ENCODE measurements at regions not wholly inside any gene's neighbourhood (a gene's known extent, or its start where the extent isn't known, plus 50 kb on each side); places are given as distances from the start of the nearest gene placed in this dataset.

DNA sequence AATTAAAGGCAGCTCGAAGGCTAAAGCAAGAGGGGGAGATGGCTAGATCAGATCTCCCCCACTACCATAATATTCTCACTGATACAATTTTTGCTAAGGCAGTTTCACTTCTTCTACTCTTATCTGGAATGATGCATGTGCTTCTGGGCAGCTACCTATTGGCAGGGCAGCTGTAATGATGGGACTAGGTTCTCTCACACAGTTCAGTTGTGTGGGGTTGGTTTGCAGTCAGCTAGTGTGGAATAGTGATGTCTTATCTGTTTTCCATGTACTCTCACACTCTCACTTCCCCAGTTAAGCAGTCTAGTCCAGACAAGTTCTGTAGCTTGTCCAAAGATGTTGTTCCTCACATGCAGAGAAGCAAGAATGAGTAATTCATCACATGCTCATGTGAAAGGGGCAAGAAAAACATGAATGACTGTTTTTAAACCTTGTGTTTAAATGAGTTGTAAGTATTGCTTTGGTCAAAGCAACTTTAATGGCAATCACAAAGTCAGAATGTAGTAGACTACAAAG, 836.1 kb downstream of the CBLN2 start:
- no peak for DNase-seq

DNA sequence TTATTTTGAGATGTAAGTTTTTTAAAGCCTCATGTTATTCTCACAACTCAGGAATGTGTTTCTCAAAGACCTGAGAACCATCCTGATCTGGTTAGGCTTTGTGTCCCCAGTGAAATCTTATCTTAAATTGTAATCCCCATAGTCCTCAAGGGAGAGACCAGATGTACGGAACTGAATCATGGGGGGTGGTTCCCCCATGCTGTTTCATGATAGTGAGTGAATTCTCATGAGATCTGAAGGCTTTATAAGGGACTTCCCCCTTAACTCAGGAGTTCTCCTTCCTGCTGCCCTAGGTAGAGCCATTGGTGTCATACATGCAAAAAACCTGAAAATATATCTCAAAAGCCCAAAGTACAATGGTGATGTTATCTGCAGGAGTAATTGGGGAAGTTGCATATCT, 836.7 kb downstream of the CBLN2 start:
- DNase-seq: no peak

DNA sequence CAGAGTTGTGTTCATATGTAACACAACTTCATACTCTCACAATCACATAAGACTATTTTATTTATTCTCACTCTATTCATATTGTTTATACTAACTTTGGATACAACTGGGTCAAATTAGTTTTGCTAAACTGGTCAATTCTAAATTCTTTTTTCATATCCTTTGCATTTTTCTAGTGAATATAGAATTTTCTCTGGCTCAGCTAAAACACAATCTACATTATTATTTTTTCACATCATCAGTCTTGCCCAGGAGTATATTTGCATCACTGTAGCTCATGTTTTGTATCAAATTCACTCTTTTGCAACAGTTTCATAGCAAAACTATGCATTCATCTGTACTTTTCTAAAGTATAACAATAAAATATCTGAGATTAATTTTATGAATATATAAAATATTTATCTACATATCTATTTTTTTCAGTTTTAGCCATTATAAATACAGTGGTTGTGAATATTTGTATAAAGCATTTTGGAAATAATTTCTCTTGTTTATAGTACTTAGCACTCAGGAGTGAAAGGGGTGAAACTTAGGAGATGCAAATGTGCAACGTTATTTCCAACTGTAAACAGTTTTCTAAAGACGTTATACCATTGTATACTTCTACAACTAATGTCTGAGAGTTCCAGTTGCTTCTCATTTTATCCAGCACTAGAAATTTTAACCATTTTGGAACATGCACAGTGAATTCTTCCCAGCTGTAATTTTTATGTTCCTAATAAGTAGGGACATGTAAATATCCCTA, 854.6 kb downstream of the CBLN2 start:
- no peak for DNase-seq

DNA sequence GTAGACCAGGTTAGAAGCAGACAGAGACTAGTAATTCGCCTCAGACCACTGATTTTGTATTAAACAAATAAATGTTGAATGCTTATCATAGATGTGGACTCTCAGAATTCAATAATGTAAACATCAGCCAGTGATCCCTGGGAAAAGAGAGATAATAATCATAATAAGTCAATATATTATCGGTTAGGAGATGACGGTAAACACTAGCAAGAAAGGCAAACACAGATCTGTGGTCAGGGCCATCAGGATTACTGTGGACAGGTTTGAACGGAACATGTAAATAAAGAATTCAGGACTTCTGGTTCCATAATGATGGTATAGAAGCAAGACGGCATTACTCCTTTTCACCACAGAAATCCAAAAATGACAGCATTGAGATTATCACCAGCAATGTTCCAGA, 861.6 kb downstream of the CBLN2 start:
- no peak for DNase-seq

DNA sequence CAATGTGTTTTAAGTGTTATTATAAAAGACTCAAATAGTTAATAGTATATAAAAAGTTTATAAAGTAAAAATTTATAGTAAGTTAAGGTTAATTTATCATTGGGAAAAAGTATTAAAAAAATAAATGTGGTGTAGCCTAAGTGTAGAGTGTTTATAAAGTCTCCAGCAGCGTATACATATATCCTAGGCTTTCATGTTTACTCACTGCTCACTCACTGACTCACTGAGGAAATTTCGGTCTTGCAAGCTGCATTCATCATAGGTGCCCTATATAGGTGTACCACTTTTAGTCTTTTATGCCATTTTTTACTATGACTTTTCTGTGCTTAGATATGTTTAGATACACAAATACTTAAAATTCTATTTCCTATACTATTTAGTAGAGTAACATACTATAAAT, 866.0 kb downstream of the CBLN2 start:
- no peak for DNase-seq

DNA sequence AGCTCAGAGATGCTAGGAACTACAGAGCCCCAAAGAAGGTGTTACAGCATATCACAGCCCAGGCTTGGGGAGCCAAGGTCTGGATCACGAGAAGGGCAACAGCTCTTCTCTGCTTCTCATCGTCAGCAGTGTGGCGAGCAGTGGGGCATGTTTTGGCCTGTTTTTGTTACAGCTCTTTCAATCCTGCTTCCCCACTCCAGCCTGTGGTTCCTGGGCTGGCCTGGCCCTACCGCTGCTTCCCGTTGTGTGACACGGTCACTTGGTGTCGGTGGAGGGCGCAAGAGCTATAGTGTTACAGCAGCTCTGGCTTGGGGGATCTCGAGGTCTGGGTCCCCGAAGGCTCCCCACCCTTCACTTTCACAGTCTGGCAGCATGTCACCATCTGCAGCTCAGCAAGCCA, 870.2 kb downstream of the CBLN2 start:
- no peak for DNase-seq

DNA sequence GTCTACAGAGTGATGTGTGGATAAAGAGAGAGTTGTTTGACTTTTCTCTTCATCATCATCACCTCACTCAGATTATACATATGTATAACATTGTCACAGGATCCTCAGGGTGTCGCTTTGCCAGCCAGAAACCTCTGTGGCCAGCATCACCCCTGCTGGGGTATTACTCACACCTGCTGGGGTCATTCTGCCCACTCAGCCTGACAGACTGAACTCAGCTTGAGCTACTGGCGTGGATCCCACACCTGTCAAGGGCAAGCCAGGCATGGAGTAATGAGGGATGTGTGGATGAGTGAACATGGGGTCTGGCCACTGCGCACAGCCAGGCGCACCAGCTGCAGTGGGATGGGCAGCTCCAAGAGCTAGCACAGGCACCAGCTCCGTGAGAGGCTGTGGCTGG, 870.6 kb downstream of the CBLN2 start:
- no peak for DNase-seq

DNA sequence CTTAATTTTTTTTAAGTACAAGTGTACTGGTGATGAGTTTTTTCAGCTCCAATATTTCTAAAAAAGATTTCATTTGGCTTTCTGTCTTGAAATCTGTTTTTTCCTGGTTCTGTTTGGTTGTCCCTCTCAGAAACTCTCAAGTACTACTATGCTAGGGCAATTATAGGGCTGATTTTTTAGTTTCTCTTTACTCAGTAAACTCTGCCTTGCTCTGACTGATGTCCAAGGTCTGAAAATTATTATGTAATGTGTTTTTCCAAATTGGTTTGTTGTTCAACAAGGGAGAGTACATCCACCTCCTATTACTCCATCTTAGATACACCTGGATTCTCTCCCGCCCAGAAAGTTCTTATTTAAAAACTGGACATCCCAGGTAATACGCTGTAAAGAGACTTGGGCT, 877.7 kb downstream of the CBLN2 start:
- no peak for DNase-seq

DNA sequence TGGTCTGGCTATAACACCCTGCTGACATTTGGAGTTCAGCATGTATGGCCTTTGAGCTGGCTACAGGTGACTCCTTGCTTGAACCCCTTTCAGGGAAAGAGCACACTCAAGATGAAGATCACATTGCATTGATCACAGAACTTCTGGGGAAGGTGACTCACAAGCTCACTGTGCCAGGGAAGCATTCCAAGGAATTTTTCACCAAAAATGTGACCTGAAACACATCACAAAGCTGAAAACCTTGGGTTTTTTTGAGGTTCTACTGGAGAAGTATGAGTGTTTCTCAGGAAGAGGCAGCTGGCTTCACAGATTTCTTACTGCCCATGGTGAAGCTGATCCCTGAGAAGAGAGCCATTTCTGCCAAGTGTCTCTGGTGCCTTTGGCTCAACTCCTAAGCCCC, 879.0 kb downstream of the CBLN2 start:
- no peak for DNase-seq

DNA sequence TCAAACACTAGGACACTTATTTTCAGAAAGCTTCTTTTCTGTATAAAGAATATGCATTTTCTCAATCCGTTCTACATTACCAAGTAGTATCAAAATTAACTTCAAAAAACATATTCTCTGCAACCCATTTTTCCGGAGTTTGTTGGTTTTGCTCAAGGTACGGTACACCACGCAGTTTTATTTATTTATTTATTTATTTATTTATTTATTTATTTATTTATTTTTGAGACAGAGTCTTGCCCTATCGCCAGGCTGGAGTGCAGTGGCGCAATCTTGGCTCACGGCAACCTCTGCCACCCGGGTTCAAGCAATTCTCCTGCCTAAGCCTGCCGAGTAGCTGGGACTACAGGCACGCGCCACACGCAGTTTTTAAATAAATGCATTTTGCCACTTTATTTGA, 900.3 kb downstream of the CBLN2 start:
- no peak for DNase-seq

DNA sequence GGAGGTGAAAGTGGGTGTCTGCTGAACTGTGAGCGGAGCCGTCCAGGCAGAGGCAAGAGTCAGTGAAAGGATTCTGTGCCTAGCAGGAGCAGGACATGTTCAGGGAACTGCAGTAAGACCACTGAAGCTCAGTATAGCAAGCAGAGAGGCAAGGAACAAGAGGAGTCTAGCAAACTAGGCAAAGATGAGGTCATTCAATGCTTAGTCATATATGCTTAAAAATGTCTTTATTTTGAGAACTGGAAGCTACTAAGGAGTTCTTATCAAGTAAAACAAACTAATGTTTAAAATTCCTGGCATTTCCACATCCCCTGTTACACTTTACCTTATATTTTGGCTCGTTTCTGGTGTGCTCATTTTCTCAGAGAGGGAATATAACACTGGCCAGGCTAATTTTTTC, 913.4 kb downstream of the CBLN2 start:
- no peak for DNase-seq

DNA sequence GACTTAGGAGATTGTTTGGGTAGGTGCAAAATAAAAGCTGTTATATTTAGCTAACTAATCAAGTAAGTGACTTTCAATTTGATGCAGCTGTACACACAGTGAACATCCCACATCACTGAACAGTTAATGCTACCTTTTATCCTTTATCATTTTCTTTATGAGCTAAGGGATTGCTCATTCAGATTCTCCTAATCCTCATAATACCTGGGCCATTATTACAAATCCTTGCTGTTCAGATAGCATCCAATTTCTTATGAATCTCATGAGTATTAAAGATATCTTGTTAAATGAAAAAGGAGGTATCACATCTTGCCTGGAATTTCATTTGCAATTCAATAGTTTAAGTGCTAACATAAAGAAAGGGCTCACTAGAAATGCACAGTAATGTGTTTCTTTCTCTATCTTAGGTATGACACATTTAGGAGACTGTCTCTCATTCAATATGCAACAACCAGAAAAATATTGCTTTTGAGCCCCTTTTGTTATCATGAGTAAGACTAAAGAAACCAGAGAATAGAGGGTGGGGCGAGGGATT, 918.5 kb downstream of the CBLN2 start:
- no peak for DNase-seq

DNA sequence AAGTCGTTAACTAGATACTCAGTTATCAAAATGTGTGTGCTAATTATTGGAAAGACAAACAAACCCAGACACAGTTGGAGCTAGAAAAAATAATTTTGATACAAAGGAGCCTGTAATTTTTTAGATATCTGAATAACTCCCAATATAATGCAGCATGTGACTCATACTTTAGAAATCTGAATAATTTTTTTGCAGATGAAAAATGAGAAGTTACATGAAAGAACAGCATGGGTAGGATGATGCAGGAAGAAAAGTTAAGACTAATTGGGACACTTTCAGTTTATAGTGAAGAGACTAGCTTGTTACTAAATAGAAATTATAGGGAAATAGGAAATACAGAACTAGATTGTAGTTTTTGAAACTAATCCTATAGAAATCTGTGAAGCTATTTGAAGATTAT, 945.8 kb downstream of the CBLN2 start:
- no peak for DNase-seq

DNA sequence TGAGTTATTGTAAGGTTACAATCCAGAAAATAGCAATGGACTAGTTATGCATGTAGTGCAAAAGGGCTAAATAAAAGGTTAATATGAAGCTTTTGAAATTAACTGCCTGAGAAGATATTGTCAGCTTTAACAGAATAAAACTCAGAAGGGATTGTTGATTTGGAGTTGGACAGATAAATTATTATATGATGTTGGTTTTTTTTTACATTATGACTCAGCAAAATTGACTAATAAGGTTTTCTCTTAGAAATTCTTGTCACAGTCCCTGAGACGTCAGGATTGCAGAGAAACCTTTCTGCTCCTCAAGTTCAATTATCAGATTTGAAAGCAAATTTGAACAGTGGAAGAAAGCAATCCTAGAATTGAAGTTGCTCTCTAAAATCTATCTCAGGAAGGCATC, 946.9 kb downstream of the CBLN2 start:
- DNase-seq: no peak

DNA sequence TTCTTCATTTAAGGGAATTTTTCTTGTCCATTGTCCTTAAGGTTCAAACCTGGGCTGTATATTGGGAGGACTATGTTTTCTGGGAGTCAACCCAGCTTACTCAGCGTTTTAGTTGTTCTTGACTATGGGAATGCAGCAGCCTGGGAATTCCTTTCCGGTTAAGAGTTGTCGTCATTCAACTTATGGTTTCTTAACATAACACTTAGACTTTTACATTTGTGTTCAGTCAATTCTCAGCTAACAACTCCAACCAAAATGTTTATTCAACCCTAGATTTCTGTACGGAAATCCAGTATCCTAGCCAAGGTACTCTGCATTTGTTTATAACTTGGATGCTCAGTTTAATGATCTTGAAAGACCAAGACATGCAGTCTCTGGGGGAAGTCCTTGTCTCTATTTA, 960.9 kb downstream of the CBLN2 start:
- no peak for DNase-seq

DNA sequence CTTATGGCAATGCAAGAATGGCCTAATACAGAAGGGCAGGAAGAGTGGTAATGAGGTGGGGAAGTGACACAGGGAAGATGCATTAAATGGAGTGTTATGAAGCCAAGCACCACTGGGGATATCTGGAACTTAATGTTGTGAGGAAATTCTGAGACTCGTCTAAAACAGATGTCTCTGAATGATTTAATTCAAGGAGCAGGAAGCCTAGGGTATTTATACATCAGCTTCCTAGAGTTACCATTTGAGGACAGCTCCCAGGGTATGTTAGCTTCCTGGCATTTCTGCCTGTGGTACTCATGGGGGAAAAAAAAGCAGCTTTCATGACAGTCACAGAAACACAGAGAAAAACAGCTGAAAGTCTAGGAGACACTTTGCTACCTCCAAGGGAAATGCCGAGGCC, 989.5 kb downstream of the CBLN2 start:
- DNase-seq: no peak

DNA sequence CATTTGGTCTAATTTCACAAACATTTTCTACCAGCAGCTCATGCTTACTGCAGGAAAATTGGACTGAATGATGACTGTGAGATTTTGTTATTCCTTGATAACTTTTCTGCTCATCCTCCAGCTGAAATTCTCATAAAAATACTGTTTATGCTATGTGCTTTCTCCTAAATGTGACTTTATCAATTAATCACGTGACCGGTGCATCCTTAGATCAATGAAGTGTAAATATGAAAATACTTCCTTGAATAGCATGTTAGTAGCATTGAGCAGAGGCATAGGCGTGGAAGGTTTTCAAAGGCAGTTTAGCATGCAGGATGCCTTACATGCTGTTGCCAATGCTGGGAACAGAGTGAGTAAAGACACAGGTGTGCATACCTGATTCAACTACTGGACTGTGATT, 1002.5 kb downstream of the CBLN2 start:
- DNase-seq: no peak

DNA sequence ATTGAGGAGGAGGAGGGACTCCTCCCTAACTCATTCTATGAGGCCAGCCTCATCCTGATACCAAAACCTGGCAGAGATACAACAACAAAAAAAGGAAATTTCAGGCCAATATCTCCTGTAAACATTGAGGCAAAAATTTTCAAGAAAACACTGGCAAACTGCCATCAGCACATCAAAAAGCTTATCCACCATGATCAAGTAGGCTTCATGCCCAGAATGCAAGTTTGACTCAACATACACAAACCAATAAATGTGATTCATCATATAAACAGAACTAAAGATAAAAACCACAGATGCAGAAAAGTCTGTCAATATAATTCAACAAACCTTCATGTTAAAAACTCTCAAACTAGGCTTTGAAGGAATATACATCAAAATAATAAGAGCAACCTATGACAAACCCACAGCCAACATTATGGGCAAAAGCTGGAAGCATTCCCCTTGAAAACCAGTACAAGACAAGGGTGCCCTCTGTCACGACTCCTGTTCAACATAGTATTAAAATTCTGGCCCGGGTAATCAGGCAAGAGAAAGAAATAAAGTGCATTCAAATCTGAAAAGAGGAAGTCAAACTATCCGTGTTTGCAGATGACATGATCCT, 1014.3 kb downstream of the CBLN2 start:
- no peak for DNase-seq

DNA sequence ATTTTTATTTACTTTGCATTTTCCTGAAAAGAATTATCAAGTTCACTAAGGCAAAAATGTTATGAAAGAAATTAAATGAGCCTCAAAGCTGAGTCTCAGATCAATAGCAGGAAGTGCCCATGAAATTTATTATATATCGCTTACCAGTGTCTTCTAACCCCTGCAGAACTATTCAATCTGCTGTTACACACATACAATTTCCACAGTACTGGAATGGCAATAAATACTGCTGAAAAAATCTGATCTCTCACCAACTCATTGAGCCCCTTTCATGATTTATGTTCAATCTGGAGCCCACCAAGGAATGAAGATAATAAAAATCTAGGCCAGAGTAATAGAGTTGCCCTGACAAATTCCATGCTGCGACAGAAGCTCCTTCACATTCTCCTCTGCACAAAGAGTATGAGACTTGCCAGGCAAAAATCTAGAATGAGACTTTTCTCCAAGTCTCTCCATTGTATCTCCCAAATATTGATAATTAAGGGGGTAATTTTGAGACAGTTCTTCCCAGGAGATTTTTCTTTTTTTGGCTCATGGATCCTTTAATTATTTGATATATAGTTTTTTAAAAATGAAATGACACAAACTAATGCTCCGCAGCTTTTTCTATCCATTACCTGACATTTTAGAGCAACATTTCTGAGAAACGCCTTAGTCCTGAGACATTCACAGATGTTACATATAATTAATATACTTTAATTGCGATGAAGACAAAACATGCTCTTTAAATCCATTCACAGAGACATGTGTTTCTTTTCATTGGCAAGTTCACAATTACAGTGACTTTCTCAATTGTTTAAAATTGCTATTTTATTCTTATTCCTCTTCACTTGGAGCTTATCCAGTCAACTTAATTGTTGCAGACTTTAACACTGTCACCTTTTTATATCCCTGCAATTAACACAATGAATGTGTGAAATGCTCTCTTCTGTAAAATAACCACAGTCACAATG, 1020.4 kb downstream of the CBLN2 start:
- DNase-seq: no peak

DNA sequence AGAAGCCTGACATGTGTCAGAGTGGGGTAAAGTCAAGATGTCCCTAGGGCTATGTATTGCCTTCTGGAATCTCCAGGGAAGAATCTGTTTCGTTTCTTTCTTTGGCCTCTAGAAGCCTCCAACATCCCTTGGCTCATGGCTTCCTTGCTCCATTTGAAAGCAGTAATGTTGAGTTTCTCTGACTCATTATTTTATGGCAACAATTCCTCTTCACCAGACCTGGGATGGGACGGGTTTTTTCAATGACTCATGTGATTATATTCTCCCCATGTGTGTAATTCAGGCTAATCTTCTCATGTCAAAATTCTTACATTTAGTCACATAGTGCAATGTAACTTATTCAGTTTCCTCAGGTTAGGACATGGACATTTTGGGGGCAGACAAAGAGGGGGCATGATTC, 1038.6 kb downstream of the CBLN2 start:
- no peak for DNase-seq

DNA sequence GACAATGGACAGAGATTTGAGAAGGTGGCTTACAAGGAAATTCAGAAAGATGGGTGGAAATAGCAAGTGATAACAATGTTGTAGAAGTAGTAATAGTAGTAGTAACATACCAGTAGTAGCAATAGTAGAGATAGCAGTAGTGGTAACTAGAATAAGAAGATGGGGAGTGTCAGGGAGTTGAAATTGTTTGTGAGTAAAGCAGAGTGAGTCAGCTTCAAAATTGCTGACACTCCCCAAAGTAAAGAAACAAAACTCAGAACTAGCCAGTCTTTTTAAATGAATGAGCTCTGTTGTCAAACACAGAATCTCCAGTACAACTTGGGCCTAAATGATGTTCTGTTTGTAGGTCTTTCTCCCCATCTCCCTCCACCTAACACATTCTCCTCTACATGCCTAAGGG, 1040.9 kb downstream of the CBLN2 start:
- no peak for DNase-seq

DNA sequence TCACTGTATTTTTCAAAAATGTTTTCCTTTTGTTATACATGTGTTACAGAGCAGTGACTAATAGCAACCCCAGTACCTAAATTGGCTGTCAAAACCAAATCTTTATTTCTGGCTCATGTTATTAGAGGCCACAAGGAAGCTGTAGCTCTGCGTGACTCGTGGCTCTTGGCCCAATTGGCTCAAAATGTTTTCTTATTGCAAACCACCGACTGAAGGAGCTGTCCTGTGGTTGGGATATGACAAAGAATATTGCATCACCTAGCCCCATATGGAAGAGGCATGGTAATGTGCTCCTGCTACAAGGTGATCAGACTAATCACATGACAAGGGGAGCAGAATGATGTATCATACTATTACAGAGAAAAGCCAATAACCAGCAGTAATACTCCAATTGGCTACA, 1058.5 kb downstream of the CBLN2 start:
- DNase-seq: no peak

DNA sequence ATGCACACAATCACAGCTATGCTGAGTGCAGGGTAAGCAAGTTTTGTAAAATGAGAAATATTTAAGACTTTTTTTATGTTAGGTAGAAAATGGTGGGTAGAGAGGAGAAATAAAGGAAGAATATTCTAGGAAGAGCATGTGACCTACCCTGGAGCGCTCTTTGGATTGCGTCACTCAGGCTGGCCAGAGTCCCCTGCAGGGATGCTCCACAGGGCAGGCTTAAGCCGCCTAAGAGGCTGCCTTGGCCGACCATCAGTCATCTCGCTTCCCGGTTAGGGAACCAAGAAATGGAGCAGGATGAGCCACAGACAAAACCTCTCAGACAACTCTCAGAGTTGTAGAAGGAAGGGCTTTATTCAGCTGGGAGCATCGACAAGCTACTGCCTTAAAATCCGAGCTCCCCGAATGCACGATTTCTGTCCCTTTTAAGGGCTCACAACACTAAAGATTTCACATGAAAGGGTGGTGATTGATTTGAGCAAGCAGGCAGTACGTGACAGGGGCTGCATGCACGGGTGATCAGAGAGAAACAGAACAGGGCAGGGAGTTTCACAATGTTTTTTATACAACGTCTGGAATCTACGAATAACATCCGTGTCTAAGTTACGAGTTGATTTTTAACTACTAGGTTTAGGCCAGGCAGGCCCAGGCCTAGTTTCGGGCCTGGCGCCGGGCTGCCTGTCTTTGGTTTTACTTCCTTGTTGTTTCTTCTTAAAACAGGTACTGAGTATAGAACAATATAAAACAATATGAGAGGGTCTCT, 1072.0 kb downstream of the CBLN2 start:
- DNase-seq: no peak
